Testis (tissue), 2 donors: ENCODE measurements at regions not wholly inside any gene's neighbourhood (a gene's known extent, or its start where the extent isn't known, plus 50 kb on each side); places are given as distances from the start of the nearest gene placed in this dataset.

ENCODE experiments used
- POLR2A ChIP-seq: fragments of 450-650 bp; IDR thresholded peaks from one replicate; pipeline ENCODE4 v1.6.1; 2017; ENCODE audit warnings: antibody characterized with exemption, mild to moderate bottlenecking, moderate library complexity
- TF ChIP-seq, protein P1 (sequence below), 3 experiments: fragments of 450-650 bp in 2 of 3; fragments of 200-600 bp in 1 of 3; sonication (generic) in 1 of 3; IDR thresholded peaks; one replicate each; pipeline ENCODE4 v1.5.1; 2016 to 2019; ENCODE audit warnings: antibody characterized with exemption in 3 of 3, mild to moderate bottlenecking in 2 of 3, moderate library complexity in 1 of 3

DNA sequence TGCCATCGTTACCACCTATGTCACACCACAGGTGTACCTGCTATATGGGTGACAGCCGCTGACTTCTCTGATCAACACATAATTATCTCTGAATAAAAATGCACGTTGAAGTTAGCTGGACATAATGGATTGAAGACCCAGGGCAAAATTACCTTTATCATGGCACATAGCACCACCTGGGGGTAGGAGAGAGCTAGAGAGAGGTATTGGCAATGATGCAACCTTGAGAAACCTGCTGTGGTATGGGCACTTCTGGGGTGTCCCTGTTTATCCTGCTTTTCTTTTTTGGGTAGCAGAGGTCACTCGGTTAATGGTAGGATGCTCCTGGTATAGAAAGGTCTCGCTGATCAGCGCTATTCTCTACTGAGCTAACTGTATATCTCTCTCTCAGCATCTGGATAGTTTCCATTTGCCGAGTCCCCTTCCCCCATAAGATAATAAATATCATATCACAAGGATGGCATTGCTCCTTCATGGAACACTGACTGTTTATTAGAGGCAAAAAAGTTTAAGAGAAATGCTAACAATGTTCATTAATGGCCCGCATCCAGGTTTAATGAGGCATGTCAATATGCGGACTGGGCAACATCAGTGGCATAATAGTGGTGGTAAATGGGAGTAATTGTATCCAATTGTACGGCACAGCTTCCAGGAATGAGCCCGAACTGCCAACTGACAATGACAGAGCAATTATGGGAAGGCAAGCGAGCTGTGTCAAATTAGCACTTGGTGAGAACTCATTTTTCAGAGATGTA, 323.1 kb downstream of the TFEC start:
- TF ChIP-seq, protein P1, sequence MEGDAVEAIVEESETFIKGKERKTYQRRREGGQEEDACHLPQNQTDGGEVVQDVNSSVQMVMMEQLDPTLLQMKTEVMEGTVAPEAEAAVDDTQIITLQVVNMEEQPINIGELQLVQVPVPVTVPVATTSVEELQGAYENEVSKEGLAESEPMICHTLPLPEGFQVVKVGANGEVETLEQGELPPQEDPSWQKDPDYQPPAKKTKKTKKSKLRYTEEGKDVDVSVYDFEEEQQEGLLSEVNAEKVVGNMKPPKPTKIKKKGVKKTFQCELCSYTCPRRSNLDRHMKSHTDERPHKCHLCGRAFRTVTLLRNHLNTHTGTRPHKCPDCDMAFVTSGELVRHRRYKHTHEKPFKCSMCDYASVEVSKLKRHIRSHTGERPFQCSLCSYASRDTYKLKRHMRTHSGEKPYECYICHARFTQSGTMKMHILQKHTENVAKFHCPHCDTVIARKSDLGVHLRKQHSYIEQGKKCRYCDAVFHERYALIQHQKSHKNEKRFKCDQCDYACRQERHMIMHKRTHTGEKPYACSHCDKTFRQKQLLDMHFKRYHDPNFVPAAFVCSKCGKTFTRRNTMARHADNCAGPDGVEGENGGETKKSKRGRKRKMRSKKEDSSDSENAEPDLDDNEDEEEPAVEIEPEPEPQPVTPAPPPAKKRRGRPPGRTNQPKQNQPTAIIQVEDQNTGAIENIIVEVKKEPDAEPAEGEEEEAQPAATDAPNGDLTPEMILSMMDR (IDR thresholded peaks at IDR 0.05) = no peak
- TF ChIP-seq POLR2A = no peak
